GM18502 (cell line): ENCODE measurements at regions not wholly inside any gene's neighbourhood (a gene's known extent, or its start where the extent isn't known, plus 50 kb on each side); places are given as distances from the start of the nearest gene placed in this dataset.

ENCODE experiments used
- ATAC-seq: cut with Tn5 transposase; IDR thresholded peaks from one replicate; pipeline ENCODE4 v1.9.1; 2021; ENCODE audit warnings: mild to moderate bottlenecking; ENCODE audit not compliant: unreplicated experiment, poor library complexity

GRCh38 chr4:112978691-112979472 lies 70.6 kb upstream of the ANK2 start:
- ATAC-seq: no peak

- no peak for ATAC-seq
These were observed 69.5 kb upstream of the ANK2 start for GRCh38 chr4:112979881-112980421.

- no peak for ATAC-seq
These were observed 66.8 kb upstream of the ANK2 start for GRCh38 chr4:112982680-112983079.

GRCh38 chr4:112994732-112995464 lies 54.6 kb upstream of the ANK2 start:
- no peak for ATAC-seq
